GM12872 (cell line): ENCODE measurements at regions not wholly inside any gene's neighbourhood (a gene's known extent, or its start where the extent isn't known, plus 50 kb on each side); places are given as distances from the start of the nearest gene placed in this dataset.

ENCODE experiments used
- CTCF ChIP-seq: IDR thresholded peaks from 3 replicates; pipeline ENCODE4 v1.5.1; 2011; ENCODE audit warnings: low read depth, mild to moderate bottlenecking, low read length, moderate library complexity; ENCODE audit not compliant: insufficient read depth

GRCh38 chr2:2728635-2729034, 397.6 kb upstream of the MYT1L start:
- TF ChIP-seq CTCF = no peak

- no peak for TF ChIP-seq CTCF
Measured at GRCh38 chr2:2727876-2728511, 396.9 kb upstream of the MYT1L start.

- no peak for TF ChIP-seq CTCF
Measured at GRCh38 chr2:2726163-2726562, 395.1 kb upstream of the MYT1L start.

- no peak for TF ChIP-seq CTCF
Measured at GRCh38 chr2:2723064-2723463, 392.0 kb upstream of the MYT1L start.

- no peak for TF ChIP-seq CTCF
Measured at GRCh38 chr2:2721296-2721835, 390.3 kb upstream of the MYT1L start.

GRCh38 chr2:2720351-2720750, 389.3 kb upstream of the MYT1L start:
- TF ChIP-seq CTCF = no peak

GRCh38 chr2:2719781-2720180, 388.7 kb upstream of the MYT1L start:
- no peak for TF ChIP-seq CTCF

- no peak for TF ChIP-seq CTCF
Measured at GRCh38 chr2:2719015-2719414, 387.9 kb upstream of the MYT1L start.
